Activated naive CD4-positive, alpha-beta T cell treated with anti-CD3 and anti-CD28 coated beads, Interleukin-2, amount 50 U/mL, for 72 hours (primary cell): ENCODE measurements at regions not wholly inside any gene's neighbourhood (a gene's known extent, or its start where the extent isn't known, plus 50 kb on each side); places are given as distances from the start of the nearest gene placed in this dataset.

Experiments
- ATAC-seq, 2 donors: fragments of 150-1000 bp; cut with Tn5 transposase; 2 replicates each; pipeline ENCODE4 v1.10.0; 2021; ENCODE audit warnings: mild to moderate bottlenecking in 2 of 2, moderate library complexity in 2 of 2
- DNase-seq, 2 donors: peaks; one replicate each; pipeline ENCODE4 v3.0.0; 2021 to 2022; ENCODE audit warnings: low spot score in 2 of 2
- H3K27ac Mint-ChIP-seq, 2 donors: one replicate each; pipeline ENCODE4 v1.8.0; 2022; ENCODE audit warnings: mild to moderate bottlenecking in 2 of 2, mixed read lengths in 2 of 2
- H3K36me3 Mint-ChIP-seq, 2 donors: one replicate each; pipeline ENCODE4 v1.8.0; 2022; ENCODE audit warnings: mixed read lengths in 2 of 2
- H3K9me3 Mint-ChIP-seq, 2 donors: one replicate each; pipeline ENCODE4 v1.8.0; 2022; ENCODE audit warnings: mixed read lengths in 2 of 2

DNA sequence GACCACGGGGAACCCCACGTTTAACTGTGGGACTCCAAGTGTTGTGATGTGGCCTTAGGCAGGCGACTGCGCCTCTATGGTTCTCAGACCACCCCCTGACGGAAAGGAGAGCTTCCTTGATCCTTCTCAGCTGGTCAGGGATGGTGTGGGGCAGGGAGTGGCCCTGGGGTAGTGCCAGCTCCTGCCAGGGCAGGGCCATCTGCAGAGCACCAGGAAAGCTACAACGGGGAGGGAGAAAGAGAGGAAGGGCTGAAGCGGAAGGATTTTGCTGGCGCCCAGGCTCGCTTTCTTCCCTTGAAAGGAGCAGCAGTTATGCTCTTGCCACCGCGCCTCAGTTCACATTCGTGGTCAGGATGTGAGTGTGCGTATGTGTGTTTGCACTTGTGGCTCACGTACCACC lies 74.9 kb upstream of the PCBD1 start:
- DNase-seq, result no peak
- H3K9me3 Mint-ChIP-seq, result no peaks in the 10 kb centered on the region
- ATAC-seq, result no peak
- H3K27ac Mint-ChIP-seq, result no peak overlapping the region
- H3K36me3 Mint-ChIP-seq, result no peaks in the 10 kb centered on the region

GRCh38 chr10:70964245-70964644 lies 75.9 kb upstream of the PCBD1 start:
- no peaks in the 10 kb centered on the region for H3K9me3 Mint-ChIP-seq
- no peaks in the 10 kb centered on the region for H3K36me3 Mint-ChIP-seq
- ATAC-seq (no peak), DNase-seq (no peak)
- H3K27ac Mint-ChIP-seq, result no peak overlapping the region

DNA sequence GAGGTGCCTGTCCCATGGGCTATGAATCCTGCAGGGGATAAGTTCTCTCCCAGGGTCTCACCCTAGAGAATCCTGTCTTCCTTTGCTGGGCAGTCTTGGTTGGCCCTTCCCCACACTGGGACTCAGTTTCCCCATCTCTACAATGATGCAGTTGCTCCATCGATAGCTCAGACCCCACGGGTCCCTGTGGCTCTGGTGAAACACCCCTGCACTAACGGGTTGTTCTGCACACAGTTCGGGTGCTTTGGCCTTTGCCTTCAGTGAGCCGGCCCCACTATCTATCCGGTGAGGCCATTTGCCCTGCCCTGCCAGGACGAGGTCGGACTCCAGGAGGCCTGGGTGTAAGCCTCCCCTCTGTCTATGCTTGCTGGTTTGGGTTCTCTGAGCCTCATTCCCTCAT lies 76.5 kb upstream of the PCBD1 start:
- Mint-ChIP-seq H3K27ac (no peak overlapping the region), H3K9me3 (no peaks in the 10 kb centered on the region), H3K36me3 (no peaks in the 10 kb centered on the region)
- ATAC-seq (no peak), DNase-seq (no peak)

DNA sequence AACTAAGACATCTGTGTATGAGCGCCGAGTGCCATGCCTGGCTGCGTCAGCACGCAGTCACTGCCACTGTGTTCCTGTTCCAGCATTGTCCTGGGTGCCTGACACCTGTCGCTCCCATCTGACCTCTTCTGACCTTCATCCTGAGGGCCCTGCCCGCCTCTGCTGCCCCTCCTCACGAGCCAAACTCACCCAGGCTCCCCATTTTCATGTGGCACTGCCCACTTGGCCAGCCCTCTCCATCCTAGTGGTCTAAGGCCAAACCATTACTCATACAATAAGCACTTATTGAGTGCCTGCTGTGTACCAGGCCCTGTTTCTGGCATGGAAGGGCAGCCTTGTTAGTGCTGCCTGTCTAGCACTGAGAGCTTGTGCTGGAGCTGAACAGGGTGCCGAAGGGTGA lies 77.2 kb upstream of the PCBD1 start:
- no peak for ATAC-seq
- no peaks in the 10 kb centered on the region for H3K9me3 Mint-ChIP-seq
- H3K27ac Mint-ChIP-seq, result no peak overlapping the region
- no peaks in the 10 kb centered on the region for H3K36me3 Mint-ChIP-seq
- DNase-seq, result no peak

DNA sequence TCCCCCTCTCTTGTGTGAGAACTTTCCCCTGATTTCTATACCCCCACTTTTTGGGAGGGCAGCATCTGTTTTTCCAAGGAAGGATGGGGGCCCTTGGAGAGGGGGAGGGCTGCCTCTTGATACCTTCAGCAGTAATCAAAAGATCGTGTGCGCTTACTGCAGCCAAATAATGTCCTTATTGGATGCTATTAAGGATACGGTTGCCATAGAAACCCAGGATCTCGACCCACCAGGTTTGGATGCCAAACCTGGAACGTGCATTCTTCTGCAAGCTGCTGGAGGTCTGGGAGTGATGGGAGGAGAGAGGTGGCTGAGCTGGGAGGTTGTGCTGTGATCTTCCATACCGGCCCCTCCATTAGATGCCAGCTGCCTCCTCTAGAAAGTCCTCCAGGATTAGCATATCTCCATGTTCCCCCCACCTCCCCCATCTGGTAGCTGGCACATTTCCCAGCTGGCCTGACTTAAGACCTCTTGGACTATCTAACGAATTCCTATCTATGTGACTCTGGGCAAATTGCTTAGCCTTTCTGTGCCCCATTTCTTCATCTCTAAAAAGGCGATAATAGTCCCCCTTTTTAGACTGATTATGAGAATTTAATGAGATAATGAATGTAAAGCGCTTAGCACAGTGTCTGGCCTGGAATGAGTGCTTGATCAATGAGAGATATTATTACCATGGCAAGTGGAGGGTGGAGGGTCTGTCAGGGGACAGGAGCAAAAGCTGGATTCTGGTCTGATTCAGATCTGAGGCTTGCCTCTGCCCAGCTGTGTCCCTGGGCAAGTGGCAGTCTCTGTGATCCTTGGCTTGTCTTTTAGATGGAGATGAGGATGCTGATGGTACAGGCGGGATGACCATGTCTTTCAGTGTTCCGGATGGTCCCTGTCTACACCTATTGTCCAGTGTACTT lies 78.5 kb upstream of the PCBD1 start:
- DNase-seq, result no peak
- Mint-ChIP-seq H3K27ac (no peak overlapping the region), H3K9me3 (no peaks in the 10 kb centered on the region), H3K36me3 (no peaks in the 10 kb centered on the region)
- no peak for ATAC-seq

- ATAC-seq (peak in 1 of 2 donors; percentile 41), DNase-seq (no peak)
- Mint-ChIP-seq H3K9me3 (no peaks in the 10 kb centered on the region), H3K27ac (no peak overlapping the region), H3K36me3 (no peaks in the 10 kb centered on the region)
Observed at GRCh38 chr10:70967591-70968587, 79.5 kb upstream of the PCBD1 start.

DNA sequence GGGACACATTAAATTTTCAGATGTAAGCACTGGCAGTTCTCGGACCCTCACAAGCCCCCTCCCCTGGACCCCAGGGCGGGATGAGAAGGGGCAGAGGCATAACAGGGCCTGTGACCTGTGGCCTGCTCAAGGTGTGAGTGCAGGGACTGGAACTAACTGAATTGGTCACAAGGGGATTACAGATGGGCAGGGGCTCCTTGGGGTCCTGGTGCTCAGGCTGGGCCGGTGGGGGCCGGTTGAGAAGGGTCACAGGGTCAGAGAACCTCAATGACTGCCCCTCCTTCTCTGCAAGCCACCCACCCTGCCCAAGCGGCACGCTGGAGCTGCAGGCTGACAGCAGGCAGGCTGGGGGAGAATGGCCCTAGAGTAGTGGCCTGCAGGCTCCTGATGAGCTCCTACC lies 80.8 kb upstream of the PCBD1 start:
- DNase-seq, result no peak
- Mint-ChIP-seq H3K36me3 (no peaks in the 10 kb centered on the region), H3K9me3 (no peaks in the 10 kb centered on the region), H3K27ac (no peak overlapping the region)
- no peak for ATAC-seq

- DNase-seq (no peak), ATAC-seq (no peak)
- no peaks in the 10 kb centered on the region for H3K9me3 Mint-ChIP-seq
- H3K36me3 Mint-ChIP-seq, result no peaks in the 10 kb centered on the region
- no peak overlapping the region for H3K27ac Mint-ChIP-seq
Observed at GRCh38 chr10:70970830-70971229, 82.5 kb upstream of the PCBD1 start.

DNA sequence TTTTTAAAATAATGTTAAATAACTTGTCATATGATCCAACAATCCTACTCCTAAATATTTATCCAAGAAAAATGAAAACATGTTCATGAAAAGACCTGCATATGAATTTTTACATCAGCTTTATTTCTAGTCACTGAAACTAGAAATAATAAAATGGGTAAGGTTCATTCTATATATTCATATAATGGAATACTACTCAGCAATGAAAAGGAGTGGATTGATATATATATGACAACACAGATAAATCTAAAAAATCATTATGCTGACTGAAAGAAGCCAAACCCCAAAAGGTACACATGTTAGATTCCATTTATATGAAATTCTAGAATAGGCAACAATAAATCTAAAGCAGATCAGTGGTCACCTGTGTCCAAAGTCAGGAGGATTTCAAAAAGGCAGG lies 84.9 kb upstream of the PCBD1 start:
- H3K36me3 Mint-ChIP-seq, result no peaks in the 10 kb centered on the region
- H3K9me3 Mint-ChIP-seq, result no peaks in the 10 kb centered on the region
- DNase-seq (no peak), ATAC-seq (no peak)
- no peak overlapping the region for H3K27ac Mint-ChIP-seq

- peak in 1 of 2 donors; percentile 56 for ATAC-seq
Observed at GRCh38 chr10:70974351-70974901, 86.1 kb upstream of the PCBD1 start.

DNA sequence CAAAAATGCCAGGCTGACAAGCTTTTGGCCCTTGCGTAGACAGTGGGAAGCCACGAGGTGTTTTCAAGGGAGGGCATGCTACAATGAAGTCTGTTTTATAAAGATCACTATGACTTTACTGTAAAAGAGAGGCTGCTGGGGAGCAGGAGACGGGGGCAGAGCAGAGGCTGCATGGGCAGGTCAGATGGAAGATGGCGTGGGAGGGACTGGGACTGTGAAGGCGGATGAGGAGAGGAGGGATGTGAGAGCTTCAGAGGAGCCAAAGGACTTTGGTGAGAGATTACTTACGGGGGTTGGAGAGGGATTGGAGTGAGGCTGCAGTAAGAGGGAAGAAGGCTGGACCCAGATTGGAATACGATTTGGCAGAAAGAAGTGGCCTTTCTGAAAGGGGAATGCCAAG lies 86.6 kb upstream of the PCBD1 start:
- no peak for ATAC-seq
- Mint-ChIP-seq H3K36me3 (no peaks in the 10 kb centered on the region), H3K27ac (no peak overlapping the region), H3K9me3 (no peaks in the 10 kb centered on the region)
- no peak for DNase-seq

More at GRCh38 chr10:70974351-70974901, 86.1 kb upstream of the PCBD1 start:
- DNase-seq, result no peak
- Mint-ChIP-seq H3K36me3 (no peaks in the 10 kb centered on the region), H3K27ac (no peak overlapping the region), H3K9me3 (no peaks in the 10 kb centered on the region)

DNA sequence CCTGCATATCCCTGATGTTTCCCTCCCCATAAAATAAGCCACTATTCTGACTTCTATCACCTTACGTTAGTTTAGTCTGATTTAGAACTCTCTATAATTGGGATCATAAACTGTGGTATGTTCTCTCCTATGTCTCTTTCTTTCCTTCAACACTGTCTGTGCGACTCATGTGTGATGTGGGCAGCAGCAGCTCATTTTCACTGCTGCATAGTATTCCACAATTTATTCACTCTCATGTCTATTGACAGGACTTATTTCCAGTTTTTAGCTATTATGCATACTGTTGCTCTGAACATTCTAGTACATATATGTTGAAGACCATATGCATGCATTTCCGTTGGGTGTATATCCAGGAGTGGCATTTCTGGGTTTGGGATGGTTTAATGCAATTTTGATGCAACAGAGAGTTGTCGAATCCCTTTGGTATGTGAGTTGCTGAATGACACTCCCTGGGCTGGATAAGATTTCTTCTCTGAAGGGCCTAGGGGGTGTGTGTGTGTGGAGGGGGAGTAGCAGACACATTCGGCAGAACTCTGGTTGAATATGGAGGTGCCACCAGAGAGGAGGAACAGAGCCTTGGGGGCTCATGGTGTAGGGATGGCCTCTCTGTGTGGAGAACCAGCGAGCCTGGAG lies 87.8 kb upstream of the PCBD1 start:
- no peaks in the 10 kb centered on the region for H3K36me3 Mint-ChIP-seq
- H3K27ac Mint-ChIP-seq, result no peak overlapping the region
- ATAC-seq (no peak), DNase-seq (no peak)
- no peaks in the 10 kb centered on the region for H3K9me3 Mint-ChIP-seq

DNA sequence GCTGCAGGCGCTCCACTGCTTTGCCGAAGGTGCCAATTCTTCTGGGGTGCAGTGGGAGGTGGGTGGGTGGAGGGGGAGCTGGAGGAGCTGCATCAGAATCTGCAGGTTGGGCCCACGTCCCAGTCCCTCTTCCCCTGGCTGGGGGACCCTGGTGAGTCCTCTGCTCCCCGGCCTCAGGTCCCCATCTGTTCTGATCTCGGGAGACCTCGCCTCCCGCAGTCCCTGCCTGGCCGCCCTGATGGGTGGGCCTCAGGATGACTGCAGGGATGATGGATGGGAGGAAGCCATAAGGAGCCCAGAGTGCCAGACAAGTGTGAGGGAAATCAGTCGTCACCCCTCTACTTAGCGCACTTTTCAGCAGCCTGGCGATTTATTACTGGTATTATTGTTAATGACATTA lies 89.3 kb upstream of the PCBD1 start:
- Mint-ChIP-seq H3K9me3 (no peaks in the 10 kb centered on the region), H3K36me3 (no peaks in the 10 kb centered on the region), H3K27ac (no peak overlapping the region)
- no peak for DNase-seq
- no peak for ATAC-seq

- no peaks in the 10 kb centered on the region for H3K9me3 Mint-ChIP-seq
- H3K36me3 Mint-ChIP-seq, result no peaks in the 10 kb centered on the region
- DNase-seq (no peak), ATAC-seq (no peak)
- no peak overlapping the region for H3K27ac Mint-ChIP-seq
Observed at GRCh38 chr10:70978181-70978580, 89.8 kb upstream of the PCBD1 start.

GRCh38 chr10:70978816-70979480 lies 90.6 kb upstream of the PCBD1 start:
- no peaks in the 10 kb centered on the region for H3K36me3 Mint-ChIP-seq
- no peak for ATAC-seq

GRCh38 chr10:70980687-70981086 lies 92.3 kb upstream of the PCBD1 start:
- no peak for ATAC-seq
- Mint-ChIP-seq H3K9me3 (no peaks in the 10 kb centered on the region), H3K27ac (no peak overlapping the region), H3K36me3 (no peaks in the 10 kb centered on the region)
- DNase-seq, result no peak

More at GRCh38 chr10:70978816-70979480, 90.6 kb upstream of the PCBD1 start:
- Mint-ChIP-seq H3K27ac (no peak overlapping the region), H3K9me3 (no peaks in the 10 kb centered on the region)
- no peak for DNase-seq
